ENCODE measurements at regions not wholly inside any gene's neighbourhood (a gene's known extent, or its start where the extent isn't known, plus 50 kb on each side); places are given as distances from the start of the nearest gene placed in this dataset.

- ATAC-seq (ENCODE audit: poor library complexity), result no peak
- no peaks in the 10 kb centered on the region for H3K9me3 Mint-ChIP-seq
- H3K27me3 Mint-ChIP-seq, result no peaks in the 10 kb centered on the region
- intact Hi-C loops (cut with DNase I, micrococcal nuclease), result no loop called here
- Histone ChIP-seq H3K4me1 (ENCODE audit: insufficient read depth, low read length) (no peaks in the 10 kb centered on the region), H3K36me3 (ENCODE audit: insufficient read depth, low read length) (no peaks in the 10 kb centered on the region), H3K9me3 (ENCODE audit: control insufficient read depth in 1 of 2, insufficient read depth in 1 of 2, low read length in 2 of 2) (peaks cover 0 to 4% of the 10 kb centered on the region in 2 experiments), H3K4me3 (ENCODE audit: low read length) (no peak overlapping the region), H3K27ac (ENCODE audit: low read depth in 1 of 2, low read length in 2 of 2) (no peak overlapping the region), H3K27me3 (ENCODE audit: control insufficient read depth in 1 of 2, insufficient read depth in 2 of 2, low read length in 2 of 2) (no peaks in the 10 kb centered on the region)
- CTCF ChIA-PET, result no interaction called here
- DNase-seq, result no peak
- H3K36me3 Mint-ChIP-seq (ENCODE audit: low read depth), result no peaks in the 10 kb centered on the region
- TF ChIP-seq CTCF (IDR thresholded peaks at IDR 0.05), result no peak
- no peak overlapping the region for H3K27ac Mint-ChIP-seq
- H3K4me1 Mint-ChIP-seq (ENCODE audit: low read depth), result no peaks in the 10 kb centered on the region
- no peak overlapping the region for H3K4me3 Mint-ChIP-seq
- POLR2A ChIA-PET, result no interaction called here
Measured at GRCh38 chrX:94123062-94123461, 449.1 kb downstream of the FAM133A start.

- H3K9me3 ChIP-seq (ENCODE audit: control insufficient read depth in 1 of 2, insufficient read depth in 1 of 2, low read length in 2 of 2), result no peaks in the 10 kb centered on the region
- no peak for TF ChIP-seq CTCF (IDR thresholded peaks at IDR 0.05)
- H3K27me3 ChIP-seq (ENCODE audit: control insufficient read depth in 1 of 2, insufficient read depth in 2 of 2, low read length in 2 of 2), result no peaks in the 10 kb centered on the region
- Mint-ChIP-seq H3K27me3 (no peaks in the 10 kb centered on the region), H3K27ac (no peak overlapping the region), H3K4me3 (no peak overlapping the region), H3K4me1 (ENCODE audit: low read depth) (no peaks in the 10 kb centered on the region), H3K36me3 (ENCODE audit: low read depth) (no peaks in the 10 kb centered on the region), H3K9me3 (no peaks in the 10 kb centered on the region)
- POLR2A ChIA-PET, result no interaction called here
- no peak overlapping the region for H3K4me3 ChIP-seq (ENCODE audit: low read length)
- CTCF ChIA-PET, result no interaction called here
- no peak for DNase-seq
- no peak overlapping the region for H3K27ac ChIP-seq (ENCODE audit: low read depth in 1 of 2, low read length in 2 of 2)
- intact Hi-C loops (cut with DNase I, micrococcal nuclease), result no loop called here
- no peak for ATAC-seq (ENCODE audit: poor library complexity)
- H3K4me1 ChIP-seq (ENCODE audit: insufficient read depth, low read length), result no peaks in the 10 kb centered on the region
- H3K36me3 ChIP-seq (ENCODE audit: insufficient read depth, low read length), result no peaks in the 10 kb centered on the region
Measured at GRCh38 chrX:94162971-94163370, 489.0 kb downstream of the FAM133A start.

GRCh38 chrX:94178145-94178788 is 504.3 kb downstream of the FAM133A start:
- ATAC-seq (ENCODE audit: poor library complexity), result no peak
- intact Hi-C loops (cut with DNase I, micrococcal nuclease), result no loop called here
- H3K27me3 ChIP-seq (ENCODE audit: control insufficient read depth in 1 of 2, insufficient read depth in 2 of 2, low read length in 2 of 2), result no peaks in the 10 kb centered on the region
- DNase-seq, result no peak
- H3K27me3 Mint-ChIP-seq, result no peaks in the 10 kb centered on the region
- no peaks in the 10 kb centered on the region for H3K9me3 ChIP-seq (ENCODE audit: control insufficient read depth in 1 of 2, insufficient read depth in 1 of 2, low read length in 2 of 2)
- ChIA-PET CTCF (no interaction called here), POLR2A (no interaction called here)
- H3K4me1 ChIP-seq (ENCODE audit: insufficient read depth, low read length), result no peaks in the 10 kb centered on the region
- H3K36me3 ChIP-seq (ENCODE audit: insufficient read depth, low read length), result no peaks in the 10 kb centered on the region
- TF ChIP-seq CTCF (IDR thresholded peaks at IDR 0.05), result no peak
- no peaks in the 10 kb centered on the region for H3K36me3 Mint-ChIP-seq (ENCODE audit: low read depth)
- H3K4me3 ChIP-seq (ENCODE audit: low read length), result no peak overlapping the region
- H3K4me3 Mint-ChIP-seq, result no peak overlapping the region
- no peaks in the 10 kb centered on the region for H3K4me1 Mint-ChIP-seq (ENCODE audit: low read depth)
- H3K9me3 Mint-ChIP-seq, result no peaks in the 10 kb centered on the region
- H3K27ac Mint-ChIP-seq, result no peak overlapping the region
- H3K27ac ChIP-seq (ENCODE audit: low read depth in 1 of 2, low read length in 2 of 2), result no peak overlapping the region
